NCI-H526 (cell line): ENCODE measurements at regions not wholly inside any gene's neighbourhood (a gene's known extent, or its start where the extent isn't known, plus 50 kb on each side); places are given as distances from the start of the nearest gene placed in this dataset.
"Not testable (repeated sequence)": the region's sequence is repeated elsewhere in the genome, so short reads cannot be mapped to it uniquely, and the experiment has no call there.

Experiments
- DNase-seq, 2 experiments: peaks; one replicate each; lab custom pipeline; 2025; lab: John Stamatoyannopoulos, UW

GRCh38 chr13:89212186-89212585 lies 1541.0 kb downstream of the SLITRK5 start:
- DNase-seq: peak; percentile 86 to 90

GRCh38 chr13:89214185-89214584 lies 1543.0 kb downstream of the SLITRK5 start:
- no peak for DNase-seq

GRCh38 chr13:89215319-89215718 lies 1544.1 kb downstream of the SLITRK5 start:
- not testable (repeated sequence) for DNase-seq

GRCh38 chr13:89217813-89218212 lies 1546.6 kb downstream of the SLITRK5 start:
- no peak for DNase-seq

- DNase-seq: no peak
Observed at GRCh38 chr13:89221557-89222158, 1550.5 kb downstream of the SLITRK5 start.

GRCh38 chr13:89227356-89227755 lies 1556.2 kb downstream of the SLITRK5 start:
- no peak for DNase-seq

- no peak for DNase-seq
Observed at GRCh38 chr13:89238496-89238895, 1567.3 kb downstream of the SLITRK5 start.

GRCh38 chr13:89239361-89240127 lies 1568.4 kb downstream of the SLITRK5 start:
- peak; percentile 47 to 58 for DNase-seq

GRCh38 chr13:89255844-89256406 lies 1584.8 kb downstream of the SLITRK5 start:
- DNase-seq: no peak

- no peak for DNase-seq
Observed at GRCh38 chr13:89267734-89268133, 1596.6 kb downstream of the SLITRK5 start.

GRCh38 chr13:89269737-89270136 lies 1598.6 kb downstream of the SLITRK5 start:
- peak in 1 of 2 experiments; percentile 24 for DNase-seq

- DNase-seq: no peak
Observed at GRCh38 chr13:89270736-89271135, 1599.6 kb downstream of the SLITRK5 start.

- DNase-seq: no peak
Observed at GRCh38 chr13:89279374-89279773, 1608.2 kb downstream of the SLITRK5 start.

- DNase-seq: no peak
Observed at GRCh38 chr13:89281331-89281730, 1610.2 kb downstream of the SLITRK5 start.

GRCh38 chr13:89282241-89282640 lies 1611.1 kb downstream of the SLITRK5 start:
- DNase-seq: no peak

- no peak for DNase-seq
Observed at GRCh38 chr13:89287381-89287780, 1616.2 kb downstream of the SLITRK5 start.

- no peak for DNase-seq
Observed at GRCh38 chr13:89294115-89294867, 1623.1 kb downstream of the SLITRK5 start.

- DNase-seq: no peak
Observed at GRCh38 chr13:89307278-89307677, 1636.1 kb downstream of the SLITRK5 start.

- no peak for DNase-seq
Observed at GRCh38 chr13:89310943-89311672, 1639.9 kb downstream of the SLITRK5 start.

GRCh38 chr13:89315287-89315686 lies 1644.1 kb downstream of the SLITRK5 start:
- DNase-seq: no peak

- no peak for DNase-seq
Observed at GRCh38 chr13:89322466-89322865, 1651.3 kb downstream of the SLITRK5 start.

- no peak for DNase-seq
Observed at GRCh38 chr13:89324582-89324981, 1653.4 kb downstream of the SLITRK5 start.
